ENCODE measurements at regions not wholly inside any gene's neighbourhood (a gene's known extent, or its start where the extent isn't known, plus 50 kb on each side); places are given as distances from the start of the nearest gene placed in this dataset.

DNA sequence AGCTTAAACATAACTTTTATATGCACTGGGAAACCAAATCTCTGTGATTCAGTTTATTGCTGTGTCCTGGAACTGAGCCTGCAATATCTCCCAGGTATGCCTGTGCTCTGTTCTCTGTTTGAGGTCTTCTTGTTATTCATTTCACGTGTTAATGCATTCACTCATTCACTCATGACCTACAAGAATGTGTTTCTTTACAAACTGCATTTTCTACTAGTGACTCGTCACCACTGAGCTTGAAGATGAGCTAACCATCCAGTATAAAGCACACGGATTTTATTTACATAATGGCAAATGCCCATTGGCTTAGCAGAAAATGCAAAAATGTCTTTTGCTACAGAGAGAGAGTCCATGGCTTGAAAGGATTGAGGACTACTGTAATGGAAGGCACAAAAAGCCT is 75.0 kb upstream of the DUSP10 start:
- CTCF ChIA-PET = no interaction called here
- H3K4me3 Mint-ChIP-seq (ENCODE audit: unreplicated experiment) = no peak overlapping the region

DNA sequence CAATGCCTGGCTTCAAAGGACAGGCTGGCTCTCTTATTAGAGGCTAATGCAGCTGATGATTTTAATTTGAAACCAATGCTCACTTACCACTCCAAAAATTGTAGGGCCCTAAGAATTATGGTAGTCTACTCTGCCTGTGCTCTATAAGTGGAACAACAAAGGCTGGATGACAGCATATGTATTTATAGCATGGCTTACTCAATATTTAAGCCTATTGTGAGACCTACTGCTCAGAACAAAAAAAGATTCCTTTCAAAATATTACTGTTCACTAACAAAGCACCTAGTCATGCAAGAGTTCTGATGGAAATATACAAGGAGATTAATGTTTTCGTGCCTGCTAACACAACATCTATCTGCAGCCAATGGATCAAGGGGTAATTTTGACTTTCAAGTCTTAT is 73.8 kb upstream of the DUSP10 start:
- H3K27me3 Mint-ChIP-seq (ENCODE audit: insufficient read depth, unreplicated experiment) = peaks cover 4% of the 10 kb centered on the region
- ChIA-PET CTCF (no interaction called here), POLR2A (no interaction called here)
- BruUV-seq (replicated peaks) = no TSS peak
- intact Hi-C loops (cut with micrococcal nuclease; ENCODE audit: unreplicated experiment) = no loop called here
- H3K4me1 Mint-ChIP-seq (ENCODE audit: low read depth, unreplicated experiment) = no peaks in the 10 kb centered on the region
- no peaks in the 10 kb centered on the region for H3K9me3 Mint-ChIP-seq (ENCODE audit: unreplicated experiment)
- TF ChIP-seq, protein P1, sequence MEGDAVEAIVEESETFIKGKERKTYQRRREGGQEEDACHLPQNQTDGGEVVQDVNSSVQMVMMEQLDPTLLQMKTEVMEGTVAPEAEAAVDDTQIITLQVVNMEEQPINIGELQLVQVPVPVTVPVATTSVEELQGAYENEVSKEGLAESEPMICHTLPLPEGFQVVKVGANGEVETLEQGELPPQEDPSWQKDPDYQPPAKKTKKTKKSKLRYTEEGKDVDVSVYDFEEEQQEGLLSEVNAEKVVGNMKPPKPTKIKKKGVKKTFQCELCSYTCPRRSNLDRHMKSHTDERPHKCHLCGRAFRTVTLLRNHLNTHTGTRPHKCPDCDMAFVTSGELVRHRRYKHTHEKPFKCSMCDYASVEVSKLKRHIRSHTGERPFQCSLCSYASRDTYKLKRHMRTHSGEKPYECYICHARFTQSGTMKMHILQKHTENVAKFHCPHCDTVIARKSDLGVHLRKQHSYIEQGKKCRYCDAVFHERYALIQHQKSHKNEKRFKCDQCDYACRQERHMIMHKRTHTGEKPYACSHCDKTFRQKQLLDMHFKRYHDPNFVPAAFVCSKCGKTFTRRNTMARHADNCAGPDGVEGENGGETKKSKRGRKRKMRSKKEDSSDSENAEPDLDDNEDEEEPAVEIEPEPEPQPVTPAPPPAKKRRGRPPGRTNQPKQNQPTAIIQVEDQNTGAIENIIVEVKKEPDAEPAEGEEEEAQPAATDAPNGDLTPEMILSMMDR (IDR thresholded peaks at IDR 0.05; ENCODE audit: insufficient read depth in 1 of 2, low read depth in 1 of 2, low read length in 1 of 2, severe bottlenecking in 1 of 2, unreplicated experiment in 1 of 2) = no peak
- H3K36me3 Mint-ChIP-seq (ENCODE audit: insufficient read depth, unreplicated experiment) = no peaks in the 10 kb centered on the region
- Histone ChIP-seq H3K4me1 (no peaks in the 10 kb centered on the region), H3K4me3 (ENCODE audit: low read depth, low read length) (no peak overlapping the region), H3K36me3 (ENCODE audit: control insufficient read depth, insufficient read depth, low read length) (no peaks in the 10 kb centered on the region), H3K9me3 (no peaks in the 10 kb centered on the region), H3K27me3 (replicated peaks; ENCODE audit: control insufficient read depth, insufficient read depth, low read length) (no peaks in the 10 kb centered on the region; the same call in 1 of the 2 replicates)
- H3K4me3 Mint-ChIP-seq (ENCODE audit: unreplicated experiment) = no peak overlapping the region
- DNase-seq = no peak
- no peak overlapping the region for H3K27ac Mint-ChIP-seq (ENCODE audit: unreplicated experiment)

More for the DNA sequence above, 75.0 kb upstream of the DUSP10 start:
- Mint-ChIP-seq H3K27ac (ENCODE audit: unreplicated experiment) (no peak overlapping the region), H3K9me3 (ENCODE audit: unreplicated experiment) (no peaks in the 10 kb centered on the region), H3K4me1 (ENCODE audit: low read depth, unreplicated experiment) (no peaks in the 10 kb centered on the region), H3K36me3 (ENCODE audit: insufficient read depth, unreplicated experiment) (no peaks in the 10 kb centered on the region), H3K27me3 (ENCODE audit: insufficient read depth, unreplicated experiment) (peaks cover 7% of the 10 kb centered on the region)
- H3K9me3 ChIP-seq = no peaks in the 10 kb centered on the region
- TF ChIP-seq, protein P1 (IDR thresholded peaks at IDR 0.05; ENCODE audit: insufficient read depth in 1 of 2, low read depth in 1 of 2, low read length in 1 of 2, severe bottlenecking in 1 of 2, unreplicated experiment in 1 of 2) = no peak
- no TSS peak for BruUV-seq (replicated peaks)
- no peak for DNase-seq
- H3K4me3 ChIP-seq (ENCODE audit: low read depth, low read length) = no peak overlapping the region
- no peaks in the 10 kb centered on the region for H3K36me3 ChIP-seq (ENCODE audit: control insufficient read depth, insufficient read depth, low read length)
- H3K27me3 ChIP-seq (replicated peaks; ENCODE audit: control insufficient read depth, insufficient read depth, low read length) = no peaks in the 10 kb centered on the region; the same call in 1 of the 2 replicates
- POLR2A ChIA-PET = no interaction called here
- H3K4me1 ChIP-seq = no peaks in the 10 kb centered on the region
- intact Hi-C loops (cut with micrococcal nuclease; ENCODE audit: unreplicated experiment) = no loop called here

DNA sequence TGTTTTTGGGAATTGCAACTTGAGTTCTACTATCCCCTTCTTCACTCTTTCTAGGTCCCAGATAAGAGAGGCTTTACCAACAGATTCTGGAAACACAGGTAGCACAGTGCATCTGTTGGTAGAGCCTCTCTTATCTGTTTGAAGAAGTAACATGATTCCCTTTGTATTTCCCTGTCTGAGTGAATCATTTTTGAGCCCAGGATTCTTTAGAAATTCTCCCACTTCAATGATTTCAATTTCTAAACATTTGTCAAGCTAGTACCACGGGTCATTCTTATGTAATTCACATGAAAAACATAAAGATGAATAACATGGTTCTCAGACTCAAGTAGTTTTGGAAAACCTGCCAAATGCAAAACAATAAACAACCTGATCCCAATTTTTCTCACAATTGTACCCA is 72.0 kb upstream of the DUSP10 start:
- no peak for DNase-seq
- Mint-ChIP-seq H3K9me3 (ENCODE audit: unreplicated experiment) (no peaks in the 10 kb centered on the region), H3K27me3 (ENCODE audit: insufficient read depth, unreplicated experiment) (peaks cover 8% of the 10 kb centered on the region), H3K4me1 (ENCODE audit: low read depth, unreplicated experiment) (no peaks in the 10 kb centered on the region), H3K27ac (ENCODE audit: unreplicated experiment) (no peak overlapping the region), H3K36me3 (ENCODE audit: insufficient read depth, unreplicated experiment) (no peaks in the 10 kb centered on the region), H3K4me3 (ENCODE audit: unreplicated experiment) (no peak overlapping the region)
- TF ChIP-seq, protein P1 (IDR thresholded peaks at IDR 0.05; ENCODE audit: insufficient read depth in 1 of 2, low read depth in 1 of 2, low read length in 1 of 2, severe bottlenecking in 1 of 2, unreplicated experiment in 1 of 2) = no peak
- ChIA-PET POLR2A (no interaction called here), CTCF (no interaction called here)
- no peak overlapping the region for H3K4me3 ChIP-seq (ENCODE audit: low read depth, low read length)
- no peaks in the 10 kb centered on the region for H3K9me3 ChIP-seq
- H3K4me1 ChIP-seq = no peaks in the 10 kb centered on the region
- intact Hi-C loops (cut with micrococcal nuclease; ENCODE audit: unreplicated experiment) = no loop called here
- no peaks in the 10 kb centered on the region; the same call in 1 of the 2 replicates for H3K27me3 ChIP-seq (replicated peaks; ENCODE audit: control insufficient read depth, insufficient read depth, low read length)
- no peaks in the 10 kb centered on the region for H3K36me3 ChIP-seq (ENCODE audit: control insufficient read depth, insufficient read depth, low read length)
- no TSS peak for BruUV-seq (replicated peaks)

Measured in Caco-2 (cell line).